ENCODE measurements at regions not wholly inside any gene's neighbourhood (a gene's known extent, or its start where the extent isn't known, plus 50 kb on each side); places are given as distances from the start of the nearest gene placed in this dataset.

DNA sequence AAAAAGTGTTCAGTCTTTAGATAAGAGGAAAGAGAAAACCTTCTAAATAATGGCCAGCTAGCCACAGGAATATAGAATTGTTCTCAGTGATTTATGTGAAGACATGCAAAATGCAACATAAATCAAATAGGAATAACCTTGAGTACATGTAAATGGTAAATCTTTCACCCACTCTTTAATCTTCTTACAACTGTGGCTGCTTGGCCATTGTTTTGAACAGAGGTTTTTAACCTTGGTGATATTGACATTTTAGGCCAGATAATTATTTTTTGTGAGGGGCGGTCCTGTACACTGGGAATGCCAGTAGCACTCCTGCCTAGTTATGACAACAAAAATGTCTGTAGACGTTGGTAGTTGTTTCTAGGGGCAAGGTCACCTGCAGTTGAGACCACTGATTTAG, 479.9 kb upstream of the NOVA1 start:
- no peaks in the 10 kb centered on the region for H3K9me3 ChIP-seq (ENCODE audit: control insufficient read depth, low read length, poor library complexity, severe bottlenecking)
- Mint-ChIP-seq H3K36me3 (ENCODE audit: low read depth) (no peaks in the 10 kb centered on the region), H3K4me1 (no peaks in the 10 kb centered on the region), H3K27ac (no peak overlapping the region), H3K27me3 (no peaks in the 10 kb centered on the region), H3K4me3 (no peak overlapping the region)
- ATAC-seq (no peak), DNase-seq (no peak)

DNA sequence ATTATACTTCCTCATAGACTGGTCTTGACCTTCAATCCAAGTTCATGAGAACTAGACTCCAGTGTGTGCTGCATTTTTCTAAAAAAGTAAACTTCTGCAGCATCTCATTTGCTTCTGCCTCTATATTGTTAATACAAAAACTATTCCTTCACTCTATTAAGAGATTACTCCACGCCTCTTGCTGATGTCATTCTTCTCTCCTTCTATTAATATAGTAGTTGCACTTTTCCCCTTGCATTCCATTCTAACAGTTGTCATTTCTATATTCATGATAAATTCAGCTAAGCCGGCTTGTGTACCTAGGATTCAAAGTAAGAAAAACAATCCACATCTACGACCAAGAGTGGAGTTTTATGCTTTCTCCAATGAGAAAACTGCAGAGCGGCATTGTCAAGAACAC, 480.4 kb upstream of the NOVA1 start:
- Mint-ChIP-seq H3K27me3 (no peaks in the 10 kb centered on the region), H3K4me3 (no peak overlapping the region), H3K27ac (no peak overlapping the region), H3K36me3 (ENCODE audit: low read depth) (no peaks in the 10 kb centered on the region), H3K4me1 (no peaks in the 10 kb centered on the region)
- ATAC-seq (no peak), DNase-seq (no peak)
- no peaks in the 10 kb centered on the region for H3K9me3 ChIP-seq (ENCODE audit: control insufficient read depth, low read length, poor library complexity, severe bottlenecking)

DNA sequence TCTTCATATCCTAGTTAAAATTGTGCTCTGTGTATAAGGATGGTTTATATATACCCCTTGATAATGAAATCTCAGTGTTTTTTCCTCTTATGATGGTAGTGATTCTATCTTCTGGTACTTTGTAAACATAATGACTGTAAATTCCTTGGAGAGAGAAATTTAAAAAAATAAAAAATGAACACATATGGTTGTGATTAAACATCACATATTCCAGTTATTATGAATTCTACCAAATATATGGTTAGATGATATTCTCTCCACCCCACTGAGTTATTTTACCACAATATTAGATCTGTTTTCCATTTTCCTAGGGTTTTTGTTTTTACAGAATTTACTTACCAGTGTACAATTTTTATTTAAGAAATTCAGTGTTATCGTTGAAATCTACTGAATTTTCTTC, 481.9 kb upstream of the NOVA1 start:
- Mint-ChIP-seq H3K27me3 (no peaks in the 10 kb centered on the region), H3K4me3 (no peak overlapping the region), H3K27ac (no peak overlapping the region), H3K4me1 (no peaks in the 10 kb centered on the region), H3K36me3 (ENCODE audit: low read depth) (no peaks in the 10 kb centered on the region)
- no peak for ATAC-seq
- no peaks in the 10 kb centered on the region for H3K9me3 ChIP-seq (ENCODE audit: control insufficient read depth, low read length, poor library complexity, severe bottlenecking)
- DNase-seq = no peak

DNA sequence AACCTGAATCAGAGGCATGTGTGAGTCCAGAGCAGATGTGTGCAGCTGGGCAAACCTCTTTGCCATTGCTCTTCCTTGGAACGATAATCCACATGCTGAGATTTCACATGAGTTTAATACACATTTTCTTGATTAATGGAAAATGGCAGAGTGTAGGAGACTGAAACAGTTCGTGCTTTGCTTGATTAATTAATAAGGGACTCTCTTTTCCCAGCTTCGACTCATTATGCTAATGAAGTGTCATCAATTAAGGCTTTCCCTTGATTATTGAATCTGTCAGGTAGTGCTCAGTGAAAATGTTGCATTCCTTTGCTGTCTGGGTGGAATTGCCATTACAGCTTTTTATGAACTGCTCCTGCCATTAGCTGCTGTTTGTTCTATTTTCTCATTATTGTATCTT, 487.7 kb upstream of the NOVA1 start:
- Mint-ChIP-seq H3K4me1 (no peaks in the 10 kb centered on the region), H3K36me3 (ENCODE audit: low read depth) (no peaks in the 10 kb centered on the region), H3K4me3 (no peak overlapping the region), H3K27me3 (no peaks in the 10 kb centered on the region), H3K27ac (no peak overlapping the region)
- ATAC-seq (no peak), DNase-seq (no peak)
- no peaks in the 10 kb centered on the region for H3K9me3 ChIP-seq (ENCODE audit: control insufficient read depth, low read length, poor library complexity, severe bottlenecking)

DNA sequence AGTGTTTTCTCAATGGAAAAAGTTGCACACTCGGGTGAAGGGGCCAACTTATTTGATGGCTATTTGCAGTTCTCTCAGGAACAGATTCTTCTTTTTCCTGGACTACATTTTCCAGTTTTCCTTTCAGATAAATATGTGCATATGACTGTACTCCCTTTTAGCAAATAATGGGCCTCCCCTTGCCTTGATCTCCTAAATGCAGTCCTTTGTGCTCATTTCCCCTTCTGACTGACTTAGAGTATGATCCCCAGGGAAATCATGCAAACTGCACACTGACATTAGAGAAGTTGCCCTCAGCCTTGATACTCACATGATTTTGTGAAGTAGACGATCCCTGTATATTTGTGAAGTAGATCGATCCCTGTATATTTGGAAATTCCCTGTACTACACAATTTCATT, 492.9 kb upstream of the NOVA1 start:
- ATAC-seq = no peak
- no peak for DNase-seq
- Mint-ChIP-seq H3K36me3 (ENCODE audit: low read depth) (no peaks in the 10 kb centered on the region), H3K4me3 (no peak overlapping the region), H3K4me1 (no peaks in the 10 kb centered on the region), H3K27me3 (no peaks in the 10 kb centered on the region), H3K27ac (no peak overlapping the region)
- H3K9me3 ChIP-seq (ENCODE audit: control insufficient read depth, low read length, poor library complexity, severe bottlenecking) = no peaks in the 10 kb centered on the region

DNA sequence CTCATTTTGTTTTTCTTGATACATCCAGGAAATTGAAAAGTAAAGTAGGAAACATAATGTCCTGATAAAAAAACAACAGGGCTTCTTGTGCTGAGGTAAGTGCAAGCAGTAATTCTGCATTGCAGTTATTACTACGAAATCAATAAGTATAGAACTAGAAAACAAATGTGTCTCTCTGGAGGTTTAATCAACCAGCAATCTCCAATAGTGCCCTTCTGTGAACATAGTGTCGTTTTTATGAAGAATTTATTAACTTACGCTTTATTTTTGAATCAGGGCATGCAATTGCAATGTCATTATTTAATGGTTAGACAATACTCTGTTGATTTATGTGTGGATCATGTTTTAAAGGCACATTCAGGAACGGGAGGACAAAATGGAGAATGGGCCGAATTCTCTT, 494.1 kb upstream of the NOVA1 start:
- no peak for ATAC-seq
- no peaks in the 10 kb centered on the region for H3K36me3 Mint-ChIP-seq (ENCODE audit: low read depth)
- no peaks in the 10 kb centered on the region for H3K4me1 Mint-ChIP-seq

DNA sequence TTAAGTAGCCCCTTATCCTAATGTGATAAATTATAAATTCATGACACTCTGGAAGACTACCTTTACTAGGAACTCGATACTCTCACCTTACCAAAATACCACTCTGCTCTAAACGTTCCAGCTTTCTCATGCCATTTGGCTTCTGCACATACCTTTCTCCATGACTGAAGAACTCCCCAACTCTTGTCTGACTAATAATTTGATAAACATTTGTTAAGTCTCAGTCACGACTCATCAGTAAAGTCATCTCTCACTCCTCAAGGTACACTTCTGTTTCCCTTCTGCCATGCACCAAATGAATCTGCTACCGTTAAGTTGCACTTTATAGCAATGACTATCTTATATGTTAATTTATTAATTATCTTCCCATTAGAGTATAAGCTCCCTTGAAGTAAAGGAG, 498.3 kb upstream of the NOVA1 start:
- Mint-ChIP-seq H3K27ac (no peak overlapping the region), H3K27me3 (no peaks in the 10 kb centered on the region), H3K36me3 (ENCODE audit: low read depth) (no peaks in the 10 kb centered on the region), H3K4me1 (no peaks in the 10 kb centered on the region), H3K4me3 (no peak overlapping the region)
- DNase-seq = no peak
- no peaks in the 10 kb centered on the region for H3K9me3 ChIP-seq (ENCODE audit: control insufficient read depth, low read length, poor library complexity, severe bottlenecking)
- ATAC-seq = no peak

More for the DNA sequence above, 494.1 kb upstream of the NOVA1 start:
- no peak for DNase-seq
- H3K9me3 ChIP-seq (ENCODE audit: control insufficient read depth, low read length, poor library complexity, severe bottlenecking) = no peaks in the 10 kb centered on the region
- no peak overlapping the region for H3K27ac Mint-ChIP-seq
- no peaks in the 10 kb centered on the region for H3K27me3 Mint-ChIP-seq
- no peak overlapping the region for H3K4me3 Mint-ChIP-seq

DNA sequence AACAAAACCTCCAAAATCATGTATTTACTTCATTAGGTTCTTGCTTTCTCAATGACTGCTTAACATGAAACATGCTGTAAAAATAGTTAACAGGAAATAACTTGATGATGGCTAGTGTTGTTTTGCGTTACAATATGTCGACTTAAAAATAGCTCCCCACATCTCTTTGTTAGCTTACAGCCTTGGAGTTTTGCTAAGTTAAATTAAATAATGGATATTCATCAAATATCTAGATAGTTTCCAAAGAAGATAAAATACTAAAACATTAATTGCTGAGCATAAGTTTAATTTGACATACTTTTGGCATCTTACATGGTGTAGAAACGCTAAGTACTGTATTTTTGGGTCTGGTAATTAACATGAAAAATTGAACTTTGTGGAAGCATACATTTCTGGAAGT, 500.6 kb upstream of the NOVA1 start:
- no peaks in the 10 kb centered on the region for H3K36me3 Mint-ChIP-seq (ENCODE audit: low read depth)
- no peaks in the 10 kb centered on the region for H3K27me3 Mint-ChIP-seq
- no peak overlapping the region for H3K27ac Mint-ChIP-seq
- H3K4me1 Mint-ChIP-seq = no peaks in the 10 kb centered on the region
- no peak overlapping the region for H3K4me3 Mint-ChIP-seq
- ATAC-seq = no peak
- DNase-seq = no peak
- no peaks in the 10 kb centered on the region for H3K9me3 ChIP-seq (ENCODE audit: control insufficient read depth, low read length, poor library complexity, severe bottlenecking)

DNA sequence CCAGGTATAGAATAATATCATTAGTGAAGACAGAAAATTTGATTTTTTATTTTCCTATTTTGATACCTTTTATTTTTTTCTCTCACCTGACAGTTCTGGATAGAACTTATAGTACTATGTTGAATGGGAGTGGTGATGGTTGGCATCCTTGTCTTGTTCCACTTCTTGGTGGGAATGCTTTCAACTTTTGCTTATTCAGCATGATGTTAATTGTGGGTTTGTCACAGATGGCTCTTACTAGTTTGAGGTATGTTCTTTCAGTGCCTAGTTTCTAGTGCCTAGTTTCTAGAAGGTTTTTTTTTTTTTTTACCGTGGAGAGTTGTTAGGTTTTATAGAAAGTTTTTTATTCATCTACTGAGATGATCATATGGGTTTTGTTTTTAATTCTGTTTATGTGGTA, 516.3 kb upstream of the NOVA1 start:
- H3K27ac Mint-ChIP-seq = no peak overlapping the region
- H3K4me1 Mint-ChIP-seq = no peaks in the 10 kb centered on the region
- DNase-seq = no peak
- H3K36me3 Mint-ChIP-seq (ENCODE audit: low read depth) = no peaks in the 10 kb centered on the region
- no peaks in the 10 kb centered on the region for H3K9me3 ChIP-seq (ENCODE audit: control insufficient read depth, low read length, poor library complexity, severe bottlenecking)
- H3K4me3 Mint-ChIP-seq = no peak overlapping the region
- no peaks in the 10 kb centered on the region for H3K27me3 Mint-ChIP-seq
- no peak for ATAC-seq

DNA sequence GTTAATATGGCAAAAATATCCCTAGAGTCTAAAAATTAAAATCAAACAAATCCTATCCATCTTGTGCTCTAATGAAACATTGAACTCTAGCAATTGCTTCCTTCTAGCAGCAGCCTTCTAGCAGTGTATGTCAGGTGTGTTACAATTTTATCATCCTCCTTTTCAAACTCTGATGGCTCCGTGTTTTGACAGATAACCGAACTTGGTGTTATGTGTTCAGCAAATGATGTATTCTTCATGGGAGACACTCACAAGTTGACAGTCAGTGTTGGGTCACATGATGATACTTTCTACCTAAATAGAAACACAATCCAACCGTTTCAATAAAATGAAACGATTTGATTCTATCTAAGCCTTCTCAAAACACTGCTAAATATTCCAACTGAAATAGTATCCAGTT, 525.3 kb upstream of the NOVA1 start:
- H3K27ac Mint-ChIP-seq = no peak overlapping the region
- no peaks in the 10 kb centered on the region for H3K4me1 Mint-ChIP-seq
- H3K9me3 ChIP-seq (ENCODE audit: control insufficient read depth, low read length, poor library complexity, severe bottlenecking) = peaks cover 2% of the 10 kb centered on the region
- DNase-seq (no peak), ATAC-seq (no peak)
- no peaks in the 10 kb centered on the region for H3K27me3 Mint-ChIP-seq
- no peaks in the 10 kb centered on the region for H3K36me3 Mint-ChIP-seq (ENCODE audit: low read depth)
- no peak overlapping the region for H3K4me3 Mint-ChIP-seq

DNA sequence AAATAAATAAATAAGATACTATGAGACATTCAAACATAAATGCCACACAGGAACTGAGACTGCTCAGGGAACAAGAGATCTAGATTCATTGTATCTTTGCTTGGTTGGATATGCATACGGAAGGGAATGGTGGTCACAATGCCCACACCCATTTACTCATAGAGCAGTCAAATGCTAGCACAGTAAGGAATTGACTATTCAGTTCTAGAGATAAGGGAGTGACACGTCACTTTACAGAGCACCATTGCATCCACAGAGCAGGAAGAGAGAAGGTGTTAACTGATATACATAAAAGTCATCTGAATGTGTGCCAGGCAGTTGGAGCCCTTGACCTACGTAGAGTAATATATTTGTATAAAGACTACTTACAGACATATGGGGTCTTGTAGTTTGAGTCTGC, 530.0 kb upstream of the NOVA1 start:
- H3K27ac Mint-ChIP-seq = no peak overlapping the region

DNA sequence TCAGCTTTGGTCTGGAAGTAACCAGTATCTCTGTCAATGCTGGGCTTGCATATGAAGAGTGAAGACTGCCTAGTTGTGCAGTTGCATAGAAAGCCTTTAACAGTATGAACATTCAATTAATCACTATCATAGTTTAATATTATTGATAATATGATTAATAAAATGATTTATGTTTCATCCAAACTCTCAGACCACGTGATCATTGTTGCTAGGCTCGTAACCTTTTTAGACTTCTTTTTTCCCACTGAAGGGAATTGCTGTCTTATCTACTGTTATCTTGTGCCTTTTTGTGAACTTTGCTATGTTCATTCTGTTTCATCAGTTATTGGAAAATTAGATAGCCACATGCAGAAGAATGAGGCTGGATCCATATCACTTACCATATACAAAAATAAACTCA, 536.4 kb upstream of the NOVA1 start:
- Mint-ChIP-seq H3K4me1 (no peaks in the 10 kb centered on the region), H3K4me3 (no peak overlapping the region), H3K27me3 (no peaks in the 10 kb centered on the region), H3K27ac (no peak overlapping the region), H3K36me3 (ENCODE audit: low read depth) (no peaks in the 10 kb centered on the region)
- DNase-seq = no peak
- no peaks in the 10 kb centered on the region for H3K9me3 ChIP-seq (ENCODE audit: control insufficient read depth, low read length, poor library complexity, severe bottlenecking)
- no peak for ATAC-seq

More for the DNA sequence above, 530.0 kb upstream of the NOVA1 start:
- H3K4me3 Mint-ChIP-seq = no peak overlapping the region
- no peaks in the 10 kb centered on the region for H3K36me3 Mint-ChIP-seq (ENCODE audit: low read depth)
- ATAC-seq = no peak
- H3K9me3 ChIP-seq (ENCODE audit: control insufficient read depth, low read length, poor library complexity, severe bottlenecking) = no peaks in the 10 kb centered on the region
- H3K4me1 Mint-ChIP-seq = no peaks in the 10 kb centered on the region
- DNase-seq = no peak
- no peaks in the 10 kb centered on the region for H3K27me3 Mint-ChIP-seq

DNA sequence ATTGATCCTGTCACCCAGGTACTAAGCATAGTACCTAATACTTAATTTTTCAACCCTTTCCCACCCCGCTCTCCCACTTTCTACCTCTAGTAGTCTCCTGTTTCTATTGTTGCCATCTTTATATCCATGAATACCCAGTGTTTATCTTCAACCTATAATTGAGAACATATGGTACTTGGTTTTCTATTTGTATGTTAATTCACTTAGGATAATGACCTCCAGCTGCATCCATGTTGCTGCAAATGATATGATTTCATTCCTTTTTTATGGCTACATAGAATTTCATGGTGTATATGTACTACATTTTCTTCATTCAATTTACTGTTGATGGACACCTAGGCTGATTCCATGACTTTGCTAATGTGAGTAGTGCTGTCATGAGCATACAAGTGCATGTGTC, 547.3 kb upstream of the NOVA1 start:
- no peak overlapping the region for H3K4me3 Mint-ChIP-seq
- H3K27me3 Mint-ChIP-seq = no peaks in the 10 kb centered on the region
- no peak for ATAC-seq
- DNase-seq = no peak
- H3K4me1 Mint-ChIP-seq = no peaks in the 10 kb centered on the region
- H3K36me3 Mint-ChIP-seq (ENCODE audit: low read depth) = no peaks in the 10 kb centered on the region
- no peak overlapping the region for H3K27ac Mint-ChIP-seq
- peaks cover 3% of the 10 kb centered on the region for H3K9me3 ChIP-seq (ENCODE audit: control insufficient read depth, low read length, poor library complexity, severe bottlenecking)

DNA sequence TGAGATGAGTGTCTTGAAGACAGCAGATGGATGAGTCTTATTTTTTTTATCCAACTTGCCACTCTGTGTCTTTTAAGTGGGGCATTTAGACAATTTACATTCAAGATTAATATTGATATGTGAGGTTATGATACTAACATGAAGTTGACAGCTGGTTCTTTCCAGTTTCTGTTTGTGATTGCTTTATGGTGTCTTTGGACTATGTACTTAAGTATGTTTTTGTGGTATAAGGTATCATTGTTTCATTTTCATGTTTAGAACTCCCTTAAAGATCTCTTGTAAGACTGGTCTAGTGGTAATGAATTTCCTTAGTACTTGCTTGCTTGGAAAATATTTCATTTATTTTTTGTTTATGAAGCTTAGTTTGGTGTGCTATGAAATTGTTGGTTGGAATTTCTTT, 550.3 kb upstream of the NOVA1 start:
- H3K27me3 Mint-ChIP-seq = no peaks in the 10 kb centered on the region
- ATAC-seq (no peak), DNase-seq (no peak)
- H3K27ac Mint-ChIP-seq = no peak overlapping the region
- H3K4me3 Mint-ChIP-seq = no peak overlapping the region
- H3K4me1 Mint-ChIP-seq = no peaks in the 10 kb centered on the region
- H3K36me3 Mint-ChIP-seq (ENCODE audit: low read depth) = no peaks in the 10 kb centered on the region
- H3K9me3 ChIP-seq (ENCODE audit: control insufficient read depth, low read length, poor library complexity, severe bottlenecking) = peaks cover 3% of the 10 kb centered on the region

DNA sequence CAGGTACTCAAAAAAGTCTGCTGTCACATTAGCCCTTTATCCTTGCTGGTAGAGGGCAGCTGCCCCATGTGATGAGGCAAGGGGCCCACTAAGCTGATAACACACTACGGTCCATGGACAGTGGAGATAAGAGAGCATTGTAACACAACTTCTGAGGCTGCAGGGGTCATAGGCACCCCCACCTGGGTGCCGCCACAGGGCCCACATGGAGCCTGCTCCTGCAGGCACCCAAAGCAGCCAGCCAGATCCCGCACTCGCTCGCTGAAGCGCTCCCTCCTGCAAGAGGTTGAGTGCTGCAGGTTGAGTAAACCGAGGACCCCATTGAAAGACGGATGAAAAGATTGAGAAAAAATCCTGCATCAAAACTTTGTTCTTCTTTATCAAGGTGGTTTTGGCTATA, 566.3 kb upstream of the NOVA1 start:
- H3K4me1 Mint-ChIP-seq = no peaks in the 10 kb centered on the region
- H3K27ac Mint-ChIP-seq = no peak overlapping the region
- no peaks in the 10 kb centered on the region for H3K9me3 ChIP-seq (ENCODE audit: control insufficient read depth, low read length, poor library complexity, severe bottlenecking)
- no peaks in the 10 kb centered on the region for H3K27me3 Mint-ChIP-seq
- no peak for DNase-seq
- ATAC-seq = no peak
- no peaks in the 10 kb centered on the region for H3K36me3 Mint-ChIP-seq (ENCODE audit: low read depth)
- H3K4me3 Mint-ChIP-seq = no peak overlapping the region

All from T-helper 17 cell (primary cell).